ENCODE measurements at regions not wholly inside any gene's neighbourhood (a gene's known extent, or its start where the extent isn't known, plus 50 kb on each side); places are given as distances from the start of the nearest gene placed in this dataset.

DNA sequence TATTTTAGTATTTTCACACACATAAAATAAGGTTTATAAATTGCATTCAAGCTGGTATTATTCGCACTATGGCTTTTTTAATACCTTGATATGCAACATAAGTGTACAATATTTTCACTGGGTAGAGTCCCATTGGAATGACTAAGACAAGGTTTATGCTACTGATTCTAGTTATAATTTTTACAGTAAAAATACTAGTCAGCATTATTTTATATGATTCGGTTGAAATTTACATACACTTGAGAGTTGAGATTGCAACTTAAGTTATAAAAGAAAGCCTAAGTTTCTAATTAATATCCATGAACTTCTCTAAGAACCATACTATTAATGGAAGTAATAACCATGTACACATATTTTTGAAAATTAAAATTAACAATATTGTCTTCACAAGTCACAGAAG, 723.9 kb upstream of the NR2F2 start:
- H3K27me3 ChIP-seq (ENCODE audit: insufficient read depth, poor library complexity, severe bottlenecking) = no peaks in the 10 kb centered on the region
- no peak overlapping the region for H3K27ac ChIP-seq (replicated peaks)
- no peak for DNase-seq (ENCODE audit: low read depth in 1 of 2, low spot score in 1 of 2)
- TF ChIP-seq SPI1 (IDR thresholded peaks at IDR 0.05; ENCODE audit: borderline replicate concordance, low read depth) (no peak), POLR2AphosphoS5 (IDR thresholded peaks at IDR 0.05; ENCODE audit: low read depth) (no peak), GABPA (IDR thresholded peaks at IDR 0.05; ENCODE audit: low read depth) (no peak)
- TF ChIP-seq, protein P1, sequence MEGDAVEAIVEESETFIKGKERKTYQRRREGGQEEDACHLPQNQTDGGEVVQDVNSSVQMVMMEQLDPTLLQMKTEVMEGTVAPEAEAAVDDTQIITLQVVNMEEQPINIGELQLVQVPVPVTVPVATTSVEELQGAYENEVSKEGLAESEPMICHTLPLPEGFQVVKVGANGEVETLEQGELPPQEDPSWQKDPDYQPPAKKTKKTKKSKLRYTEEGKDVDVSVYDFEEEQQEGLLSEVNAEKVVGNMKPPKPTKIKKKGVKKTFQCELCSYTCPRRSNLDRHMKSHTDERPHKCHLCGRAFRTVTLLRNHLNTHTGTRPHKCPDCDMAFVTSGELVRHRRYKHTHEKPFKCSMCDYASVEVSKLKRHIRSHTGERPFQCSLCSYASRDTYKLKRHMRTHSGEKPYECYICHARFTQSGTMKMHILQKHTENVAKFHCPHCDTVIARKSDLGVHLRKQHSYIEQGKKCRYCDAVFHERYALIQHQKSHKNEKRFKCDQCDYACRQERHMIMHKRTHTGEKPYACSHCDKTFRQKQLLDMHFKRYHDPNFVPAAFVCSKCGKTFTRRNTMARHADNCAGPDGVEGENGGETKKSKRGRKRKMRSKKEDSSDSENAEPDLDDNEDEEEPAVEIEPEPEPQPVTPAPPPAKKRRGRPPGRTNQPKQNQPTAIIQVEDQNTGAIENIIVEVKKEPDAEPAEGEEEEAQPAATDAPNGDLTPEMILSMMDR (IDR thresholded peaks at IDR 0.05; ENCODE audit: insufficient read depth, low read length) = no peak
- H3K4me3 ChIP-seq (replicated peaks; ENCODE audit: insufficient read depth, low read length) = no peak overlapping the region

DNA sequence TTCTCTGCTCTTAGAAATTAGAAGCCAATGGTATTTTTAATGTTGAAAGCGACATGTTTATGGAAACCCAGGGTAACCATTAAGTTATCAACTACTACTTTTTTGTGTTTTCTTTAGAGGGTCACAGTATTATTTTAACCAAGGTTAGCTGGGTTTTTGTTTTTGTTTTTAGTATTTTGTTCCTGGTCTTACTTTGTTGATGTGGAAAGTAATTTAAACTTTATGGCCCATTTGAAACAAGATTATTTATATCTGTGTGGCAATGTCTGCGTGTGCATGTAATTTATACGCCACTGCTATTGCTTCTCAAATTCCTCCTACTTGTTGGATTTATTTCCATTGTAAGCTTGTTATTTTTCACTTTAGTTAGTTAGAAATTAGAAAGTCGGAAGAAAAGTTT, 722.1 kb upstream of the NR2F2 start:
- Histone ChIP-seq H3K27ac (replicated peaks) (no peak overlapping the region), H3K27me3 (ENCODE audit: insufficient read depth, poor library complexity, severe bottlenecking) (no peaks in the 10 kb centered on the region), H3K4me3 (replicated peaks; ENCODE audit: insufficient read depth, low read length) (no peak overlapping the region)
- no peak for TF ChIP-seq POLR2AphosphoS5 (IDR thresholded peaks at IDR 0.05; ENCODE audit: low read depth)
- TF ChIP-seq, protein P2, sequence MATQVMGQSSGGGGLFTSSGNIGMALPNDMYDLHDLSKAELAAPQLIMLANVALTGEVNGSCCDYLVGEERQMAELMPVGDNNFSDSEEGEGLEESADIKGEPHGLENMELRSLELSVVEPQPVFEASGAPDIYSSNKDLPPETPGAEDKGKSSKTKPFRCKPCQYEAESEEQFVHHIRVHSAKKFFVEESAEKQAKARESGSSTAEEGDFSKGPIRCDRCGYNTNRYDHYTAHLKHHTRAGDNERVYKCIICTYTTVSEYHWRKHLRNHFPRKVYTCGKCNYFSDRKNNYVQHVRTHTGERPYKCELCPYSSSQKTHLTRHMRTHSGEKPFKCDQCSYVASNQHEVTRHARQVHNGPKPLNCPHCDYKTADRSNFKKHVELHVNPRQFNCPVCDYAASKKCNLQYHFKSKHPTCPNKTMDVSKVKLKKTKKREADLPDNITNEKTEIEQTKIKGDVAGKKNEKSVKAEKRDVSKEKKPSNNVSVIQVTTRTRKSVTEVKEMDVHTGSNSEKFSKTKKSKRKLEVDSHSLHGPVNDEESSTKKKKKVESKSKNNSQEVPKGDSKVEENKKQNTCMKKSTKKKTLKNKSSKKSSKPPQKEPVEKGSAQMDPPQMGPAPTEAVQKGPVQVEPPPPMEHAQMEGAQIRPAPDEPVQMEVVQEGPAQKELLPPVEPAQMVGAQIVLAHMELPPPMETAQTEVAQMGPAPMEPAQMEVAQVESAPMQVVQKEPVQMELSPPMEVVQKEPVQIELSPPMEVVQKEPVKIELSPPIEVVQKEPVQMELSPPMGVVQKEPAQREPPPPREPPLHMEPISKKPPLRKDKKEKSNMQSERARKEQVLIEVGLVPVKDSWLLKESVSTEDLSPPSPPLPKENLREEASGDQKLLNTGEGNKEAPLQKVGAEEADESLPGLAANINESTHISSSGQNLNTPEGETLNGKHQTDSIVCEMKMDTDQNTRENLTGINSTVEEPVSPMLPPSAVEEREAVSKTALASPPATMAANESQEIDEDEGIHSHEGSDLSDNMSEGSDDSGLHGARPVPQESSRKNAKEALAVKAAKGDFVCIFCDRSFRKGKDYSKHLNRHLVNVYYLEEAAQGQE (IDR thresholded peaks at IDR 0.05; ENCODE audit: insufficient replicate concordance, low read depth) = no peak
- TF ChIP-seq, protein P1 (IDR thresholded peaks at IDR 0.05; ENCODE audit: insufficient read depth, low read length) = no peak
- no peak for TF ChIP-seq GABPA (IDR thresholded peaks at IDR 0.05; ENCODE audit: low read depth)
- no peak for TF ChIP-seq SPI1 (IDR thresholded peaks at IDR 0.05; ENCODE audit: borderline replicate concordance, low read depth)
- no peak for DNase-seq (ENCODE audit: low read depth in 1 of 2, low spot score in 1 of 2)

DNA sequence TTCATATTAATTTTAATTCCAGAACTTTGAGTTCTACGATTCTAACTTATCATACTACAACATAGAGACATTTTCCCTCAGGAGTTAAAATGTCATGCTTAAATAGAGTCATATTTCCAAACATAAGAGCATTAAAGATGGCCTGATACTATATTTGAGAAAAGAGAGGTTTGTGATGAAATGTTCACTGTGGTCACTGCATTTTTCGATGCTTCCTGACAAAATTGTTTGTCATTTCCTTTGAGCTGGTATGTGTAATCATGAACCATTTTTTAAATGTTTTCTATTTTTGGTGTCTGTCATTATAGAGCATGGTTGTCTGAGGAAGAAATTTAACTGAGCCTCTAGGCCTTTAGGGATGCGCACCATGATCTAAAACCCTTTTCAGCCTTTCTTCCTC, 721.4 kb upstream of the NR2F2 start:
- no peak overlapping the region for H3K27ac ChIP-seq (replicated peaks)
- no peak for DNase-seq (ENCODE audit: low read depth in 1 of 2, low spot score in 1 of 2)
- no peaks in the 10 kb centered on the region for H3K27me3 ChIP-seq (ENCODE audit: insufficient read depth, poor library complexity, severe bottlenecking)
- TF ChIP-seq GABPA (IDR thresholded peaks at IDR 0.05; ENCODE audit: low read depth) = no peak
- TF ChIP-seq, protein P2 (IDR thresholded peaks at IDR 0.05; ENCODE audit: insufficient replicate concordance, low read depth) = no peak
- TF ChIP-seq SPI1 (IDR thresholded peaks at IDR 0.05; ENCODE audit: borderline replicate concordance, low read depth) = no peak
- no peak for TF ChIP-seq POLR2AphosphoS5 (IDR thresholded peaks at IDR 0.05; ENCODE audit: low read depth)
- TF ChIP-seq, protein P1 (IDR thresholded peaks at IDR 0.05; ENCODE audit: insufficient read depth, low read length) = no peak
- no peak overlapping the region for H3K4me3 ChIP-seq (replicated peaks; ENCODE audit: insufficient read depth, low read length)

DNA sequence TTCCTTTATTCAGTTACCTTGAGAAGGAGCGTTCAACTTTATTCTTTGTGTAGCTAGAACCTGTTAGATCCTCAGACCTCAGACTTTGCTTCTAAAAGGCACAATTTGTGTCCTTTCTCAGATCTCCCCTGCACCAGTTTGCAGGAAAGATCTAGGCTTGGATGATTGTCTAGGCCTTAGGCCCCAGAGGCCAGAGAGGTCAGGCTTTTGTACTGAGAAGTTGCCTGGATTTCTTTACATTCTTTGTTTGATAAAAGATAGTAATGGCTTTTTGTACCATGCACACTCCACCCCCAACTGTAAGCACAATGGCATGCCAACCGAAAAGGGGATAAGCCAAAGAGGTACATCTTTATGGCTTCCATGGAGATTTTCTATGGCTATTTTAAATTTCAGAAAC, 719.6 kb upstream of the NR2F2 start:
- Histone ChIP-seq H3K4me3 (replicated peaks; ENCODE audit: insufficient read depth, low read length) (no peak overlapping the region), H3K27me3 (ENCODE audit: insufficient read depth, poor library complexity, severe bottlenecking) (no peaks in the 10 kb centered on the region), H3K27ac (replicated peaks) (no peak overlapping the region)
- TF ChIP-seq POLR2AphosphoS5 (IDR thresholded peaks at IDR 0.05; ENCODE audit: low read depth) (no peak), SPI1 (IDR thresholded peaks at IDR 0.05; ENCODE audit: borderline replicate concordance, low read depth) (no peak), GABPA (IDR thresholded peaks at IDR 0.05; ENCODE audit: low read depth) (no peak)
- TF ChIP-seq, protein P1 (IDR thresholded peaks at IDR 0.05; ENCODE audit: insufficient read depth, low read length) = no peak
- TF ChIP-seq, protein P2 (IDR thresholded peaks at IDR 0.05; ENCODE audit: insufficient replicate concordance, low read depth) = no peak
- no peak for DNase-seq (ENCODE audit: low read depth in 1 of 2, low spot score in 1 of 2)
